ENCODE measurements at regions not wholly inside any gene's neighbourhood (a gene's known extent, or its start where the extent isn't known, plus 50 kb on each side); places are given as distances from the start of the nearest gene placed in this dataset.

GRCh38 chr5:4730279-4730678 is 409.9 kb upstream of the ADAMTS16 start:
- no peak for TF ChIP-seq POLR2A (IDR thresholded peaks at IDR 0.05)
- TF ChIP-seq, protein P1, sequence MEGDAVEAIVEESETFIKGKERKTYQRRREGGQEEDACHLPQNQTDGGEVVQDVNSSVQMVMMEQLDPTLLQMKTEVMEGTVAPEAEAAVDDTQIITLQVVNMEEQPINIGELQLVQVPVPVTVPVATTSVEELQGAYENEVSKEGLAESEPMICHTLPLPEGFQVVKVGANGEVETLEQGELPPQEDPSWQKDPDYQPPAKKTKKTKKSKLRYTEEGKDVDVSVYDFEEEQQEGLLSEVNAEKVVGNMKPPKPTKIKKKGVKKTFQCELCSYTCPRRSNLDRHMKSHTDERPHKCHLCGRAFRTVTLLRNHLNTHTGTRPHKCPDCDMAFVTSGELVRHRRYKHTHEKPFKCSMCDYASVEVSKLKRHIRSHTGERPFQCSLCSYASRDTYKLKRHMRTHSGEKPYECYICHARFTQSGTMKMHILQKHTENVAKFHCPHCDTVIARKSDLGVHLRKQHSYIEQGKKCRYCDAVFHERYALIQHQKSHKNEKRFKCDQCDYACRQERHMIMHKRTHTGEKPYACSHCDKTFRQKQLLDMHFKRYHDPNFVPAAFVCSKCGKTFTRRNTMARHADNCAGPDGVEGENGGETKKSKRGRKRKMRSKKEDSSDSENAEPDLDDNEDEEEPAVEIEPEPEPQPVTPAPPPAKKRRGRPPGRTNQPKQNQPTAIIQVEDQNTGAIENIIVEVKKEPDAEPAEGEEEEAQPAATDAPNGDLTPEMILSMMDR (IDR thresholded peaks at IDR 0.05): no peak

Data from Peyer's patch (tissue), 4 donors.